ENCODE measurements at regions not wholly inside any gene's neighbourhood (a gene's known extent, or its start where the extent isn't known, plus 50 kb on each side); places are given as distances from the start of the nearest gene placed in this dataset.
"Not testable (repeated sequence)": the region's sequence is repeated elsewhere in the genome, so short reads cannot be mapped to it uniquely, and the experiment has no call there.

GRCh38 chr2:16238001-16238761 is 297.8 kb downstream of the MYCN start:
- no peak for TF ChIP-seq CTCF (IDR thresholded peaks at IDR 0.05; ENCODE audit: insufficient read depth, low read length, severe bottlenecking)
- H3K36me3 ChIP-seq (ENCODE audit: control insufficient read depth, insufficient read depth, low read length) = no peaks in the 10 kb centered on the region
- no peak overlapping the region for H3K4me3 ChIP-seq (ENCODE audit: low read depth, low read length)
- peaks cover 11% of the 10 kb centered on the region for H3K27me3 ChIP-seq (ENCODE audit: control insufficient read depth, insufficient read depth, low read length)
- DNase-seq (ENCODE audit: low read depth) (no peak), FAIRE-seq (no peak)

DNA sequence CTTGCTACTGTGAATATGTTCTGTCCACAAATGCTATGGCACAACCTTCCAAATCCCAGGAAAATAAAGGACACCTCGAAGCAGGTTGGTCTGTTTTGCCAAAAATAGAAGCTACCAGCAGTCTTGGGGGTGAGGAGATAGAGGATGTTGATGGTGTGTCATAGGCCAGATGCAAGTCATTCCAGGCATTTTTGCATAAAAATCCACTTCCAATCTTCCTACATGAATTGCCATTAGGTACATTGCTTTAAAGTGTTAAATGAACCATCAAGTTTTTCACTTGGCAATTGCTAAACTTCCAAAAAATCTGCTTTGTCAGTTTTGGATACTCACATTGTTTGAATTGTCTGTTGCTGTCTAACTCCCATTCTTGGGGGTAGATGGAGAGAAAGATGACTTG is 295.4 kb downstream of the MYCN start:
- no peak for FAIRE-seq
- no peak for TF ChIP-seq CTCF (IDR thresholded peaks at IDR 0.05; ENCODE audit: insufficient read depth, low read length, severe bottlenecking)
- H3K27me3 ChIP-seq (ENCODE audit: control insufficient read depth, insufficient read depth, low read length) = peaks cover 4% of the 10 kb centered on the region

DNA sequence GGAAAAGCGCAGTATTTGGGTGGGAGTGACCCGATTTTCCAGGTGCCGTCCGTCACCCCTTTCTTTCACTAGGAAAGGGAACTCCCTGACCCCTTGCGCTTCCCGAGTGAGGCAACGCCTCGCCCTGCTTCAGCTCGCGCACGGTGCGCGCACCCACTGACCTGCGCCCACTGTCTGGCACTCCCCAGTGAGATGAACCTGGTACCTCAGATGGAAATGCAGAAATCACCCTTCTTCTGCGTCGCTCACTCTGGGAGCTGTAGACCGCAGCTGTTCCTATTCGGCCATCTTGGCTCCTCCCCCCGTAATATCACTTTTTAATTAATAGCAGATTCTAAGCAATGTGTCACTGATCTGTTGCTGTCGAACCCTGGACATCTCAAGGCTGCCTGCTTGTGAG is 294.9 kb downstream of the MYCN start:
- not testable (repeated sequence) for DNase-seq (ENCODE audit: low read depth); H3K4me3 ChIP-seq (ENCODE audit: low read depth, low read length); H3K36me3 ChIP-seq (ENCODE audit: control insufficient read depth, insufficient read depth, low read length); H3K27me3 ChIP-seq (ENCODE audit: control insufficient read depth, insufficient read depth, low read length); FAIRE-seq

More for the DNA sequence above, 295.4 kb downstream of the MYCN start:
- Histone ChIP-seq H3K36me3 (ENCODE audit: control insufficient read depth, insufficient read depth, low read length) (no peaks in the 10 kb centered on the region), H3K4me3 (ENCODE audit: low read depth, low read length) (no peak overlapping the region)
- DNase-seq (ENCODE audit: low read depth) = no peak

DNA sequence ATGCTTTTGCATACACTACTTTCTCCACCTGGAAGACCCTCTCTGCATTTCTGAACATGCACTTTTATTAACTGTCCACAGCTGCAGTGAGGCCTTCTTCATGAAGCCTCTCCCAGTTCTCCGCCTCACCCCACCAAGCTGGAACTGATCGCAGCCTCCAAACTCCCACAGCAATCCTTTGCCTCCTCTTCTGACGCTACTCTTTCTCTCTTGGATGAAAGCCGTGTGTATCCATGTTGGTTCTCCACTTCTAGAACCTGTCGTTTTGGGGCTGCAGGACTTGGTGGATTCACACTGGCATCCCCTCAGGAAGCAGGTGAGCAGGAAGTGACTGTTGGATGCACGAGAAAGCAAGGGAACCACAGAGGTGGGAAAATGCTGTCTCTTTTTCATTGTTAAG is 288.6 kb downstream of the MYCN start:
- H3K36me3 ChIP-seq (ENCODE audit: control insufficient read depth, insufficient read depth, low read length) = no peaks in the 10 kb centered on the region
- peaks cover 6% of the 10 kb centered on the region for H3K27me3 ChIP-seq (ENCODE audit: control insufficient read depth, insufficient read depth, low read length)
- FAIRE-seq (no peak), DNase-seq (ENCODE audit: low read depth) (no peak)
- H3K4me3 ChIP-seq (ENCODE audit: low read depth, low read length) = no peak overlapping the region
- no peak for TF ChIP-seq CTCF (IDR thresholded peaks at IDR 0.05; ENCODE audit: insufficient read depth, low read length, severe bottlenecking)

DNA sequence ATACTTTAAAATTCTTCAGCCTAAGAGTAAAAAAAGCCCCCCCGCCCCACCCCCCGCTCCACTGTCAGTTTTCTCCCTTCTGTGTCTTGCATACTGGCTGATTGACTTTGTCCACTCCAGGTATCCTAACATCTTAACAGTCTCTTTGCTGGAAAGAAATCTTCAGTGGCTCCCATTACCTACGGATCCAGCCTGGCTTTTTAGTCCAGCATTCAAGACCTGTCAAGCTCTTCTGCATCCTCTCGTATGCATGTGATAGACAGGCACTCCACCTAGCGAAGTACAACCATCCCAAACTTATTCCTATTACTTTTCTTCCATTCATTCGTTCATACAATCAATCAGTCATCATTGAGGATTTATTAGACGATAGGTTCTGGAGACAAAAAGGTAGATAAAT is 288.1 kb downstream of the MYCN start:
- no peak for DNase-seq (ENCODE audit: low read depth)
- TF ChIP-seq CTCF (IDR thresholded peaks at IDR 0.05; ENCODE audit: insufficient read depth, low read length, severe bottlenecking) = no peak
- no peak overlapping the region for H3K4me3 ChIP-seq (ENCODE audit: low read depth, low read length)
- H3K36me3 ChIP-seq (ENCODE audit: control insufficient read depth, insufficient read depth, low read length) = no peaks in the 10 kb centered on the region
- FAIRE-seq = no peak
- peaks cover 6% of the 10 kb centered on the region for H3K27me3 ChIP-seq (ENCODE audit: control insufficient read depth, insufficient read depth, low read length)

DNA sequence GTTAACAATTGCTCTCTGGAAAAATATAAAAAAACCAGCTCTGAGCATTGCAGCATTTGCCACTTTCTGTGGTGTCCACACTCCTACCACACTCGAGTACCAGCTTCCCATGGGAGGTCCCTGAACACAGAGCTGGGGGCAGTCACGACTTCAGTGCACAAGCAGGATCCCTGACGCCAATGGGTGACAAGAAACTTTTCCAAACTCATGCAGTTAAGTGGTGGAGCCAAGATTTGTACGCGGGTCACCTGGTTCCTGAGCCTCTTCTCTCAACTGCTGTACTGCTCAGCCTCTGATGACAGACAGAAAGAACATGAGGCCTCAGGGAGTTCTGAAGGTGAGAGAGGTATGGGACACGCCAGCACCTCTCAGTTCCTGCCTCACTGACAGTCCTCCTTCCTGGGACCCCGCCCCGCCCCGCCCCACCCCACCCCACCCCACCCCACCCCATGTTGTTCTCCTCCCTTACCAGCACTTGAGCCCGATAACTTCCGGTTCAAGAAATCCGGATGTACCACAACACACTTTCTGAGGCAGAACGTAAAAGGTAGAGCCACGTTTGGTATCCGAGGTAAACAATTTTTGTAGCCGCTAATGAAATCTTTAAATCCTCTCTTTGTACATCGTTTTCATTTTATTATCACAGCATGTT is 287.6 kb downstream of the MYCN start:
- no peak for DNase-seq (ENCODE audit: low read depth)
- H3K4me3 ChIP-seq (ENCODE audit: low read depth, low read length) = no peak overlapping the region
- TF ChIP-seq CTCF (IDR thresholded peaks at IDR 0.05; ENCODE audit: insufficient read depth, low read length, severe bottlenecking) = no peak
- H3K27me3 ChIP-seq (ENCODE audit: control insufficient read depth, insufficient read depth, low read length) = peaks cover 6% of the 10 kb centered on the region
- no peak for FAIRE-seq
- H3K36me3 ChIP-seq (ENCODE audit: control insufficient read depth, insufficient read depth, low read length) = no peaks in the 10 kb centered on the region
